Progenitor cell of endocrine pancreas (in vitro differentiated cells): ENCODE measurements at regions not wholly inside any gene's neighbourhood (a gene's known extent, or its start where the extent isn't known, plus 50 kb on each side); places are given as distances from the start of the nearest gene placed in this dataset.

Experiments used
- DNase-seq: peaks from one replicate; pipeline ENCODE4 v3.0.0; 2021; ENCODE audit warnings: low spot score; ENCODE audit not compliant: unreplicated experiment
- H3K27ac Mint-ChIP-seq: 2 replicates; pipeline ENCODE4 v1.8.0; 2021; ENCODE audit warnings: mild to moderate bottlenecking, moderate library complexity, mixed read lengths
- H3K27me3 Mint-ChIP-seq: 2 replicates; pipeline ENCODE4 v1.8.0; 2021; ENCODE audit warnings: mixed read lengths
- H3K36me3 Mint-ChIP-seq: 2 replicates; pipeline ENCODE4 v1.8.0; 2022; ENCODE audit warnings: mixed read lengths; ENCODE audit not compliant: insufficient read depth
- H3K4me1 Mint-ChIP-seq: 2 replicates; pipeline ENCODE4 v1.8.0; 2021; ENCODE audit warnings: low read depth, mixed read lengths
- H3K4me3 Mint-ChIP-seq: 2 replicates; pipeline ENCODE4 v1.8.0; 2021; ENCODE audit warnings: low read depth, mild to moderate bottlenecking, moderate library complexity, mixed read lengths
- H3K9me3 Mint-ChIP-seq: 2 replicates; pipeline ENCODE4 v1.8.0; 2021; ENCODE audit warnings: low read depth, mixed read lengths
- TF ChIP-seq, protein P1 (sequence below): fragments of 200-600 bp; sonication (generic); IDR thresholded peaks from one replicate; pipeline ENCODE4 v1.5.0; 2021; ENCODE audit warnings: antibody characterized with exemption, mild to moderate bottlenecking; ENCODE audit not compliant: unreplicated experiment

DNA sequence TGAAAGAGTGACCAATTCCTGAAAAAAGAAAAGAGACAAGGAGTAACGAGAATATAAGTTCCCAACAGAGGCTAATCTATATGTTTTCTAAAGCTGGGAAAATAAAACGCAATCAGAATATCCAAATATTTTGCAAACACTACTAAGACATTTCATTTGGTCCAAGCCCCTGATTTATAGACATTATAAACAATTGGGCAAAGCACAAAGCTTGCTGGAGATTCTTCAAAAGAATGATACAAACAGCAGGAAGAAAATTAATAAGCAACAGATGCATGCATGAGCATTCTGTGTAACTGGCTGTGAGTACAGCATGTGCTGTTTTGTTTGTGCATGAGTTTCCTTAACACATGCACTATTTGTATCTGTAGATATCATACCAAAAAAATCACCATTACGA is 552.9 kb downstream of the LTN1 start:
- no peaks in the 10 kb centered on the region for H3K4me1 Mint-ChIP-seq
- no peak for DNase-seq
- no peaks in the 10 kb centered on the region for H3K36me3 Mint-ChIP-seq
- TF ChIP-seq, protein P1, sequence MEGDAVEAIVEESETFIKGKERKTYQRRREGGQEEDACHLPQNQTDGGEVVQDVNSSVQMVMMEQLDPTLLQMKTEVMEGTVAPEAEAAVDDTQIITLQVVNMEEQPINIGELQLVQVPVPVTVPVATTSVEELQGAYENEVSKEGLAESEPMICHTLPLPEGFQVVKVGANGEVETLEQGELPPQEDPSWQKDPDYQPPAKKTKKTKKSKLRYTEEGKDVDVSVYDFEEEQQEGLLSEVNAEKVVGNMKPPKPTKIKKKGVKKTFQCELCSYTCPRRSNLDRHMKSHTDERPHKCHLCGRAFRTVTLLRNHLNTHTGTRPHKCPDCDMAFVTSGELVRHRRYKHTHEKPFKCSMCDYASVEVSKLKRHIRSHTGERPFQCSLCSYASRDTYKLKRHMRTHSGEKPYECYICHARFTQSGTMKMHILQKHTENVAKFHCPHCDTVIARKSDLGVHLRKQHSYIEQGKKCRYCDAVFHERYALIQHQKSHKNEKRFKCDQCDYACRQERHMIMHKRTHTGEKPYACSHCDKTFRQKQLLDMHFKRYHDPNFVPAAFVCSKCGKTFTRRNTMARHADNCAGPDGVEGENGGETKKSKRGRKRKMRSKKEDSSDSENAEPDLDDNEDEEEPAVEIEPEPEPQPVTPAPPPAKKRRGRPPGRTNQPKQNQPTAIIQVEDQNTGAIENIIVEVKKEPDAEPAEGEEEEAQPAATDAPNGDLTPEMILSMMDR = no peak
- no peaks in the 10 kb centered on the region for H3K9me3 Mint-ChIP-seq
- H3K27me3 Mint-ChIP-seq = no peaks in the 10 kb centered on the region
- no peak overlapping the region for H3K4me3 Mint-ChIP-seq
- no peak overlapping the region for H3K27ac Mint-ChIP-seq

DNA sequence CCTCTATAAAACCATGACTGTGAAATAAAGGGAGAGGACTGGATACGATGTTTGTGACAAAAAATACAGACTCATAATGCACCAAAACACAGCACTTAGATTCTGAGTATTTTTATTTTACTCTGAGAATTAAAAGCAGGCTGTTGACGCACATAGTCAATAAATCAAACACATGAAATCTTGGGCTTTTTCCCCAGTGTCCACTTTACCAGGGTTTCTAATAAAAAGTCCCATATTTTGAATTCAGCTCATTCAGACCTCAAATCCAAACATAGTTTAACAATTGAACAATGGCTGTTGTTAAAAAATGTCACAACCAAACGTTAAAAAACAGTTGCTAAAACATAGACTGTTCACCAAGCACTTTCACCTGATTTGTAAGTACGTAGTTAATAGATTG is 553.4 kb downstream of the LTN1 start:
- no peak for DNase-seq
- Mint-ChIP-seq H3K27me3 (no peaks in the 10 kb centered on the region), H3K27ac (no peak overlapping the region), H3K9me3 (no peaks in the 10 kb centered on the region), H3K4me3 (no peak overlapping the region), H3K36me3 (no peaks in the 10 kb centered on the region), H3K4me1 (no peaks in the 10 kb centered on the region)
- TF ChIP-seq, protein P1 = no peak

- H3K4me3 Mint-ChIP-seq = no peak overlapping the region
- no peaks in the 10 kb centered on the region for H3K36me3 Mint-ChIP-seq
- no peak overlapping the region for H3K27ac Mint-ChIP-seq
- no peak for DNase-seq
- TF ChIP-seq, protein P1 = no peak
- no peaks in the 10 kb centered on the region for H3K4me1 Mint-ChIP-seq
- H3K27me3 Mint-ChIP-seq = no peaks in the 10 kb centered on the region
- H3K9me3 Mint-ChIP-seq = no peaks in the 10 kb centered on the region
Observed at GRCh38 chr21:28437061-28437460, 555.6 kb downstream of the LTN1 start.

GRCh38 chr21:28436286-28436932 is 556.3 kb downstream of the LTN1 start:
- no peak for DNase-seq
- TF ChIP-seq, protein P1 = no peak
- H3K27ac Mint-ChIP-seq = no peak overlapping the region
- H3K4me1 Mint-ChIP-seq = no peaks in the 10 kb centered on the region
- no peaks in the 10 kb centered on the region for H3K9me3 Mint-ChIP-seq
- H3K4me3 Mint-ChIP-seq = no peak overlapping the region
- H3K27me3 Mint-ChIP-seq = no peaks in the 10 kb centered on the region
- no peaks in the 10 kb centered on the region for H3K36me3 Mint-ChIP-seq

DNA sequence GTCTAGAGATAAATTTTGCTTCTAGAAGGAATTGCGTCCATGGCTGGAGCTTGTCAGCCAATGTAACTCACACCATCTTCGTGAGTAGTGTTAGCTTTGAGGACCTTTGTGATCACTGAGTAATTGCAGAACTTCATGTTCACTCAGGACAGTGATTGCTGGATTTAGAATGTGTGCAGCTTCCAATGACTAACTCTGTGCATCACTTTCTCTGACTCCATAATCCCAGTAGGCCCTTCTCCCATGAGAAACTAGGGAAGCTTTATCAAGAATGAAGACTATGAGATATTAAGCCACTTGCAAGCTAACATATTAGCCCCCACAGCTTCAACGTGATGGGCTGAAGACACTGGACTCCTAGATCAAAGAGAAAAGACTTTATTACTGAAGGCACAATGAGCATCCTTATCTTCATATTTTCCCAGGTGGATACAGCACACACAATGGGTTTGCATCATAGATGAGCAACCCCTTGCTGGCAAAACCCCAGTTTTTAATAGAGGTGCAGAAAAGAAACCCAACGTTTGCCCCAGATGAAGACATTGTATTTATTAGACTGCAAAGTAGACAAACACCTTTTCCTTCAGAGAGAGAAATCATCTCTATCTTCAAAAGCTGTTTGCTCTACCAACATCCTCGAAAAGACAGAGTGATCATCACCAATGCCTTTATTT is 561.0 kb downstream of the LTN1 start:
- no peaks in the 10 kb centered on the region for H3K36me3 Mint-ChIP-seq
- no peaks in the 10 kb centered on the region for H3K27me3 Mint-ChIP-seq
- DNase-seq = no peak
- no peaks in the 10 kb centered on the region for H3K4me1 Mint-ChIP-seq
- H3K4me3 Mint-ChIP-seq = no peak overlapping the region
- no peak overlapping the region for H3K27ac Mint-ChIP-seq
- TF ChIP-seq, protein P1 = no peak
- no peaks in the 10 kb centered on the region for H3K9me3 Mint-ChIP-seq
